HG03045 (cell line): ENCODE measurements at regions not wholly inside any gene's neighbourhood (a gene's known extent, or its start where the extent isn't known, plus 50 kb on each side); places are given as distances from the start of the nearest gene placed in this dataset.
"Not testable (repeated sequence)": the region's sequence is repeated elsewhere in the genome, so short reads cannot be mapped to it uniquely, and the experiment has no call there.

Experiments used
- ATAC-seq: cut with Tn5 transposase; IDR thresholded peaks from one replicate; pipeline ENCODE4 v1.9.1; 2021; ENCODE audit warnings: mild to moderate bottlenecking, moderate library complexity; ENCODE audit not compliant: unreplicated experiment

- no peak for ATAC-seq
These were observed 85.3 kb downstream of the FOXD2 start for GRCh38 chr1:47522935-47523834.

- no peak for ATAC-seq
These were observed 86.0 kb downstream of the FOXD2 start for GRCh38 chr1:47523835-47524215.

GRCh38 chr1:47524272-47524671 lies 86.4 kb downstream of the FOXD2 start:
- ATAC-seq = no peak

GRCh38 chr1:47527653-47528272 lies 89.9 kb downstream of the FOXD2 start:
- ATAC-seq = no peak

GRCh38 chr1:47529520-47530098 lies 91.8 kb downstream of the FOXD2 start:
- ATAC-seq = no peak

- ATAC-seq = no peak
These were observed 95.3 kb downstream of the FOXD2 start for GRCh38 chr1:47532921-47533792.

- ATAC-seq = no peak
These were observed 96.0 kb downstream of the FOXD2 start for GRCh38 chr1:47533793-47534328.

- no peak for ATAC-seq
These were observed 96.6 kb downstream of the FOXD2 start for GRCh38 chr1:47534436-47534835.

GRCh38 chr1:47536646-47537118 lies 98.8 kb downstream of the FOXD2 start:
- ATAC-seq = no peak

- no peak for ATAC-seq
These were observed 99.4 kb downstream of the FOXD2 start for GRCh38 chr1:47537268-47537667.

- ATAC-seq = no peak
These were observed 100.1 kb downstream of the FOXD2 start for GRCh38 chr1:47537966-47538365.

GRCh38 chr1:47538530-47538929 lies 100.7 kb downstream of the FOXD2 start:
- not testable (repeated sequence) for ATAC-seq

GRCh38 chr1:47541705-47542104 lies 103.9 kb downstream of the FOXD2 start:
- ATAC-seq = not testable (repeated sequence)

GRCh38 chr1:47543089-47543488 lies 105.2 kb downstream of the FOXD2 start:
- not testable (repeated sequence) for ATAC-seq

GRCh38 chr1:47545912-47546483 lies 108.2 kb downstream of the FOXD2 start:
- ATAC-seq = no peak

- ATAC-seq = no peak
These were observed 110.1 kb downstream of the FOXD2 start for GRCh38 chr1:47547753-47548573.

GRCh38 chr1:47548637-47549036 lies 110.8 kb downstream of the FOXD2 start:
- ATAC-seq = no peak

GRCh38 chr1:47549532-47549931 lies 111.7 kb downstream of the FOXD2 start:
- ATAC-seq = no peak

- ATAC-seq = no peak
These were observed 113.1 kb downstream of the FOXD2 start for GRCh38 chr1:47550929-47551328.
